GM19324 (cell line): ENCODE measurements at regions not wholly inside any gene's neighbourhood (a gene's known extent, or its start where the extent isn't known, plus 50 kb on each side); places are given as distances from the start of the nearest gene placed in this dataset.

Source experiments
- ATAC-seq: cut with Tn5 transposase; IDR thresholded peaks from one replicate; pipeline ENCODE4 v1.9.1; 2021; ENCODE audit warnings: mild to moderate bottlenecking, moderate library complexity; ENCODE audit not compliant: unreplicated experiment, low FRiP score

DNA sequence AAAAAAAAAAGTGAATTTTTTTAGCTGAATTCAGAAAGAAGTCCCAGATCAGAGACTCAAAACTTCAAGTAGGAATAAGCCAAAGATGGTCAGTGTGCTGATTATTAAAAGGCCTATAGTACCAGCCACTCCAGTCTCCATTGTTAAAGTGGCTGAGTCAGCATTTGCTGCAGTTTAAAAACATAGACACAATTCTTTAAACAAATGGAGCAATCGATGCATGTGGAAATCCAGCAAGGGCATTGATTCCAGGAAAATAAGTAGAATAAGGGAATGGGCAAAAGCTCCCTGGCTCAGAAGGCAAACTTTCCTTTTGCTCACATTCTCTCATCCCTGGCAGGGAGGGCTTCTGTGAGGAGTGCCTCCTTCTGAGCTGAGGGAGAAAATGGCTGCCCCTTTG is 317.6 kb downstream of the LRIG3 start:
- ATAC-seq = no peak

DNA sequence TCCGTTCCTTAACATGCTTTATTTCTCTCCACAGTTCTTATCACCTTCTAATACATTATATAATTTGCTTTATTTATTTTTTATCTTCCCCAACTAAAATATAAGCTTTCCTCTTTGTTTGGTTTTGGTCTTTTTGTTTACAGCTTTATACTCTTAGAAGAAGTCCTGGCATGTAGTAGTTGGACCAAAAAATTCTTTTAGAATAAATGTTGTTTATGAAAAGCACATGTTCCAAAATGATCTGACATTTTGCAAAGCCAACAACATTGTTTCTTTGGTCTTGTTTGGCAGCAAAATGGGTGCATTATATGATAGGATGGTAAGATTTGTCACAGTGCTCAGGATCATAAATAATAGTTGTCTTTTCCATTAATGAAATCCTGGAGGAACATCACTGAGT is 312.5 kb downstream of the LRIG3 start:
- ATAC-seq = no peak

DNA sequence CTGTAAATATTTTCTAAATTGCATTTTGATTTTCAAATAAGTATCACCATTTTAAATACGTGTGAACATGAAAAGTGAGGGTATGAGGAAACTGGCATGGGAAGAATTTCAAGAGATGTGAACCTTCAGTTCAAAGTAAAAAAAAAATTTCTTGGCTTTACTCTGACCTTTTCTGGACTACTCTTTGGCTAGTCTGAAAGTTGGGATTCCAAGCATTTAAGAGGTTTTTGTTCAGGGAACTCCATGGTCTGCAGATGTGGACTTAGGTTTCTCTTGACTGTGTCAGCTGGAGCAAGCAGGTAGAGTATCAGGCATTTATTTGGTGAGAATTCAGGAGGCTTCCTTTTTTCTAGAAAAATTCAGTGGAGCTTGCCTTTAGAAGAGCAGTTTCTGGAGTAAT is 311.6 kb downstream of the LRIG3 start:
- ATAC-seq = no peak

DNA sequence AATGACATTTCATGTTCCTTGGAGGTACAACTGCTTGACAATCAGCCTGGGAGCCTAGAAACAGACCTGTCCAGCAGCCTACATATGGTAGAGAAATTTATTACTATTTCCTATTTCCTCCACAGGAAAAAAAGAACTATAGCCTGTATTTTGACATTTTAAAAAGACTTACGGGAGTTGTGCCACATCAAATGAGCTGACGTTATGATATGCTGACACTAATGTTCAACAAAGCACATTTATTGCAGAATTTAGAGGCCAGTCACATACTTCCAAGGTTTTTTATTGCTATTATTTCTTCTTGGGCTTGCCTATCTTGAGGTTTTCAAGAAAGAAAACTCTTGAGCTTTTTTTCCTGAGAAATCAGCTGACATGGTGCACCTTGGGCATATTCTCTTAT is 305.3 kb downstream of the LRIG3 start:
- ATAC-seq = no peak

DNA sequence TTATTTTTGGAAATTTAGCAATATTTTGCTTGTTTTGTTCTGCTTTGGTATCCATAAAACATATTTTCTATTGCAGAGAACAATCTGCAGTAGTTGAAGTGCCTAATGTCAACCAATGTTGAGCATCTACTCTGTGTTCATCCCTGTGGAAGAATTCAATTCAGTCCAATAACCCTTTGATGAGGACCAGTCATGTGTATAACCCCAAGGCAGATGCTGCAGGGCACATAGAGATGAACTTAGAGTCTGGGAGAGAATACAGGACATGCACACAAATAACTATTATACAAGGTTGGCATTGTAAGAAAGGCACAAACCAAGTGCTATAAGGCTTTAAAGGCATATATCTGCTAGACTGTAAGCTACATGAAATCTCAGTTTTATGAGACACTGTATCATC is 304.7 kb downstream of the LRIG3 start:
- no peak for ATAC-seq

DNA sequence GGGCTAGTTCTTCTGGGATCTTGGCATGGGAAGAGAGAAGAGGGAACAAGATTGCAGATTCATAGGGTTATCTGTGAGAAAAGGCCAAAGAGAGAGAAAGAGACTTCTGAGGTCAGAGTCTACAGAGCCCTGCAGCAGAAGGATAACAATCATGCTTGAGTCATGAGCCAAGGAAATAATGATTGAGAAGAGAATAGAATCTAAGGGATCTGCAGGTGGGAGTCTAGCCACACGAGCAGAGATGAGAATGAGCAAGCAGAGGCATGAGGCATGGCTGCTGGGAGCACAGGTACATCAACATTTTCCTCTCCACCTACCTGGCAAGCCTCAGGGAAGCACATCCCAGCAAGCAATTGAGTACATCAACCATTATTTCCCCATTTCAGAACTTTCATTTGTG is 303.7 kb downstream of the LRIG3 start:
- no peak for ATAC-seq

DNA sequence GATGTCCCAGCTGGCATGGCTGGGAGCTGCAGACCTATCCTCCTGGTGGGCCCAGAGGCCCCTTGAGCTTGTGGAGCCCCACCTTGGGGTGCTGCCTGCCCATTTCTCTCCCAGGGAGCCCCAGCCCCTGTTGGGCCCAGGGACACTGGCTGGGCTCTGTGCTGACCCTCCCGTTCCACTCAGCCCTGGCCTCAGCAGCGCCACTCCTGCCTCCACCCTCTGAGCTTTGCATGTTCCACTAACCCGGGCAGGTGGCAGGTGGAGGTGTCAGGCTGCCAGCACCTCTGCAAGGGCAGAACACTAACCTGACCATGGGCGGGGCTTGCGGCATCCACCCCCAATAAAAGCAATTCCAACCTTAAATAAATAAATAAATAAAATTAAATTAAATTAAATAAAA is 299.2 kb downstream of the LRIG3 start:
- no peak for ATAC-seq

DNA sequence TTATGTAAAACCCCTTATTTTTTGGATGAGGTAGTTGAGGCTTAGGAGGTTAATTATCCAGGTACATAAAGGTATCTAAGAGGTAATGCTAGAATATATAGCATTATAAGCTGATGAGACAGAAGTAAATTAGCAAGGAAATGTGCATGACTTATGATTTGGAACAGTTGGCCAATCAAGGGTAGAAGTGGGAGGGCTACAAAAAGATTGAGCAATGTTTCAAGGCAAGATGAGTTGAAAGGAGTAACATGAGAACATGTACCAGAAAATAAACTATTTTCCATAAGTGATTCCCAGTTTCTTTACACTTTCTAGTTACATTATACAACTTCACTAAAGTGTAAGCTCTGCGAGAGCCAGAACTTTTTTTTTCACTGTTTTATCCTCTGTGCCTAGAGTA is 290.9 kb downstream of the LRIG3 start:
- no peak for ATAC-seq

DNA sequence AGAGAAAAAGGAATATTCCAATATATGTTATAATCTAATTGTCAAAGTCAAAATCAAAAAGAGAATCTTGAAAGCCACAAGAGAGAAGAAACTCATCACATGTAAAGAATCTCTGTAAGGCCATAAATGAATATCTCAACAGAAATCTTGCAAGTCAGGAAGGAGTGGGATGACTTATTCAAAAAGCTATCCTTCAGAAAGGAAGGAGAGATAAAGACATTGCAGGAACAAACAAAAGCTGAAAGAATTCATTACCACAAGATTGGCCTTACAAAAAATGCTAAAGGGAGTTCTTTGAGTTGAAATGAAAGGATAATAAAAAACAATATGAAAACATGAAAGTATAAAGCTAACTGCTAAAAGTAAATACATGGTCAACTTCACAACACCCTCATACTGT is 286.8 kb downstream of the LRIG3 start:
- ATAC-seq = no peak

DNA sequence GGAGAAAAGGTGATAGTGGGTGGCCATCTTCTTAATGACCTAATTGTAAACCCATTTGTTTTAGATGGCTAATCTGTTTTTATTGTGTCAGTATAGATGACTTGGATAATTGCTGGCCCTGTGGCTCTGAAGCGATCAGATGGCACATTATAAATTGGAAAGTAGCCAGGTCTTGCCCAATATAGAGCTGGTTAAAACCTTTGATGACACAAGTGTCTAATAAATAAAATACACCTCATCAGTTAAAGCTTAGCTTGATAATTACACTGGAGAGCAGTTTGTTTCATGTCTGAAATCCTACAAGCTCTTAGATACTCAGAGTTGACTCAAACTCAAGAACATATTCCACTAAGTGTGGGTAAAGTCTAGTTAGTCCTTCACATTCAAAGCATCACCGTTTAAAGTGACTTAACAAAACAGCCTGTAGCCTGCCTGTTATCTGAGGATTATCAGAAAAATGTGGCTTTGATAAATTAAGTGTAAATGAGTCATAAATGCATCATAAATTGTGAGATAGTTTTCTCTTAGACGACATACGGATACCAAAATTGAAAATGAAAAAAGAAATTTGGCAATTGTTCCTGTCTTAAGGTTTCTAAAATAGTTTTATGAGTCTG is 280.9 kb downstream of the LRIG3 start:
- ATAC-seq = no peak

DNA sequence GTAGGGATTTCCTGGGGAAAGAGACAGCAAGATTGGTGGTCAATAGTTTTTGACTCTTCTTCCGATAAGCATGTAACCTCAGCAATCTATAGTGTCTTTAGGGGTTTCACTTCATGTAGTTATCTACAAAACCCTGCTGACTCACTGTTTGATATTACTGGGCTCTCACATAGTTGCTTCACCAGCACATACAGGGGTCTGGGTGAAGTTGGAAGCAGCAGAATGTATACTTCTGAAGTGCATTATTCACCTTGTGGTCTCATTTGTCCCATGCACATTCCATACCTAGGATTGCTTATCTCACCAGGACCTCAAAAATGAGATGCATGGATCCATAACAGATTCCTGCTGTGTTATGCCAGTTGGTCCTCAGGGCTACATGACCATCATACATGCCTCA is 280.0 kb downstream of the LRIG3 start:
- no peak for ATAC-seq

DNA sequence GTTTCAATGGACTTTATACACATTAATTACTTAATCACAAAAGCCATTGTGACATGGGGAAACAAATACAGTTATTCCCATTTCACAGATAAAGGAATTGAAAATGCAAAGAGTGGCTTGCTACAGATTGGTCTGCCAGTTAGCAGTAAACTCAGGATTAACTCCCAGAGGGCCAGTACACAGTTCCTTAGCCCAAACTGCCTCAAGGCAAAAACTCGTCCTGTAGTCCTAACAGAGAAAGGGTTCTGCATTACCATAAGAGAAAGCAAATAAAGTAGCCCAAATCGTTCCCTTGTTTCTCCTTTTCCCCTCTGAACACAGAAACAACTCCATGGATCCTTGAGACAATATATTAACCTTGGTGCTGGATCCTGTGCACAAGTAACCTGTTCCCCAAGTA is 274.4 kb downstream of the LRIG3 start:
- no peak for ATAC-seq

DNA sequence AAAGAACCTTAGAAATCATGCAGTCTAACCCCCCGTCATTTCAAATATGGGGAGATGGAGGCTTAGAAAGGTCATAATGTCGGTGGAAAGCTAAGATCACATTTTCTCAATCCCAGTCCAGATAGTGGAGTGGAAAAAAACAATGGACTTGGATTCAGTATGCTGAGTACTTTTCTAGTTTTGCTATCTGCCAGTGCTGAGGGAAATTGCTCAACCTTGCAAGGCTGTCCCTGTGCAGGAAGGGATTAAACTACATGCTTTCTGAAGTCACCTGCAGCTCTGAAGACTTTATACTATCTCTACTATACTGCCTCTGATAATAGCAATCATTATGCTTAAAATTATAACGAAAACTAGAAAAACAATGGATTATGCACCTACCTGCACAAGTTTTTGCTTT is 272.8 kb downstream of the LRIG3 start:
- no peak for ATAC-seq

DNA sequence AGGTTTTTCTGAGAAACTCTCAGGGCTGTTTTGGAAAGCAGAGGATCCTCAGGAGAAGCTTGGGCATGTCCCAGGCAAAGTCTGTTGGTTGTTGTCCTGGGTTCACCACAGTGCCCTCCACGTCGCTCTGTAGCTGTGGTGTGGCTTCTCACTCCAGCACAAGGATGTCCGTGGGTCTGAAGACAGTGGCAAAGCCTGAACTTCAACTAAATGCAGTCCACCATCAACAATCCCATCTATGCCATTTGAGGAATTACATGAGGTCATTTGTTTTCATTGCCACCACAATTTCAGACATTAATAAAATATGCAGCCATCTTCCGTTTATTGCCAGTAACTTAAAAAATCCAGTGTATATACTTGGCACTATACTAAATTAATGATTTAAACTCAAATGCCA is 272.1 kb downstream of the LRIG3 start:
- ATAC-seq = no peak

DNA sequence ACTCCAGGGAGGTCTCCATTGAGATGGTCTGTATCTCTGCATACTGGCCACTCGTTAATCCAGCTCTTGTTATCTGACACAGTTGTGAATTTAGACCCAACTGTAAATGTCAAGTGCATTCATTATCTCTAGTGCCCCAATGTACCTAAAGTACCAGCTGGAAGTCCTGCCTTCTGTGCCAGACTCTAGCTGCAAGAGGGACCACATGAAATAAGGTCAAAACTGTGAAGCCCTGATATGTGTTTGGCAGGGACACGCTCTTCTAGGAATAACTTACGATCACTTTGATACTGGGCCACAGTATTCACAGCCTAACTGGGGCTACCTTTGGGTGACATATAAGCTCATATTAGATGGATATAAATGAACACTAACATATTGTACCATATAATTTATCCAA is 268.5 kb downstream of the LRIG3 start:
- no peak for ATAC-seq

DNA sequence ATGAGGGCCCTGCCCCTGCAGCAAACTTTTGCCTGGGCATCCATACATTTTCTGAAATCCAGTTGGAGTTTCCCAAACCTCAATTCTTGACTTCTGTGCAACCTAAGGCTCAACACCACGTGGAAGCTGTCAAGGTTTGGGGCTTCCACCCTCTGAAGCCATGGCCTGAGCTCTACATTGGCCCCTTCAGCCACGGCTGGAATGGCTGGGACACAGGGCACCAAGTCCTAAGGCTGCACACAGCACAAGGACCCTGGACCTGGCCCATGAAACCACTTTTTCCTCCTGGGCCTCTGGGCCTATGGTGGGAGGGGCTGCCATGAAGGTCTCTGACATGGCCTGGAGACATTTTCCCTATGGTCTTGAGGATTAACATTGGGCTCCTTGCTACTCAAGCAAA is 266.3 kb downstream of the LRIG3 start:
- no peak for ATAC-seq

DNA sequence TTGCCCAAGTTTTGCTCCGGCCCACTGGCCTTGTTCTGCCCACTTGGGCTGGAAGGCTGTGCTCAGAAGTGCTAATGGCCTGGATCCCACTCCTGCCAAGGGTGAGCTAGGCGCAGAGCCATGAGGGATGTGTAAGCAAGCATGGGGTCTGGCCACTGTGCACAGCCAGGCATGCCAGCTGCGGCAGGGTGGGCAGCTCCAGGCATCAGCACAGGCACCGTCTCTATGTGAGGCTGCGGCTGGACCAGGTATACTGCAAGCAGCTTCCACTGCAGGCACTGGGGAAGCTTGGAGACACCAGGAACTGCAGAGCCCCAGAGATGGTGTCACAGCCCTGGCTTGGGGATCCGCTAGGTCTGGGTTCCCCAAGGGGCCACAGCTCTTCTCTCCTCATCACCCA is 264.9 kb downstream of the LRIG3 start:
- no peak for ATAC-seq

DNA sequence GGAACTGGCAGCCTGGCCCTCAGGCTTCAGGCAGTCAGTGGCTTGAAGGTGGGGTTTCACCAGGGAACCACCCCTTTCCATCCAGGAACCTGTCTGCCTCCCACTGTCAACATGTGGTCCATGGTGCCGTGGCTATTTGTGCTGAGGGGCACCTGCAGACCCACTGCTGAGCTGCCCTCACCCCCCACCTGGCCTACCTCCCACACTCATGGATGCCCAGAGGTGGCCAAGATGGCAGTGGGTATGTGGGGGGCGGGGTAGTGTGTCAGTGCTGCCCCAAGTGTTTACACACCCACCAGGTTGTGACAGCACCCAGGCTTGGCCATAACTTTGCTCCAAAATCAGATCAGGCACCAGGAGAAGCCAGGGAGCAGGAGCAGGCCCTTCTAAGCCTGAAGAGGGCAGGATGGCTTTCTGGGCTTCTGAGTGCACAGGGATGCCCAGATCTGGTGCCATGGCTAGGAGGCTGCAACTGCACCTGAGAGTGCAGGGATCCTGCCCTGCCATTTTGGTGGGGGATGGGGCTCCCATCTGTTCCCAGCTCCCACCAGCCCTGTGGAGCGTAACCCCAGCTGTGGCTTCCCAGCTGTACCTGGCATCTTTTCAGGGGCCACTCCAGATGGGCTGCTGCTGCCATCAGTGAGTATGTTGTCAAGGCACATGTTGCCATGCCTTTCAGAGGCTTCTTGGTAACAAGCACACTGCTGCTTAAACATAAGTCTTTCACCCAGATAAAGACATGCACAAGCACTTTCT is 263.9 kb downstream of the LRIG3 start:
- no peak for ATAC-seq

DNA sequence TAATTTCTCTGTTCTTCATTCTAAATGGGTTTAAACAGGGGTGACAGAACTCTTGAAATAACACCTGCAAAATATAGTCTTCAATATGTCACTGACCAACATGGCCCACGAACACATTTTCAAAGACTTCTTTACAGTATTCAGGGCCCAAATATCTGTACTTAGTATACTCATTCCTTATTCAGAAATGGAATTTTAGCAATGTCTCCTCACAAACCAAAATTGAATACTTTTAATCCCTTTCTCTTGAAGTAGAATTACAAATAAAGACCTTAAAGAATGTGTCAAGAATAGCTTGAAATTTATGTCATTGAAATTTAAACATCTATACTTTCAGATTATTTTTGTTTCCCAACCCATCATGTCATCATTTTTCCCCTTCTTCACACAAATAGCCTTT is 263.1 kb downstream of the LRIG3 start:
- no peak for ATAC-seq

DNA sequence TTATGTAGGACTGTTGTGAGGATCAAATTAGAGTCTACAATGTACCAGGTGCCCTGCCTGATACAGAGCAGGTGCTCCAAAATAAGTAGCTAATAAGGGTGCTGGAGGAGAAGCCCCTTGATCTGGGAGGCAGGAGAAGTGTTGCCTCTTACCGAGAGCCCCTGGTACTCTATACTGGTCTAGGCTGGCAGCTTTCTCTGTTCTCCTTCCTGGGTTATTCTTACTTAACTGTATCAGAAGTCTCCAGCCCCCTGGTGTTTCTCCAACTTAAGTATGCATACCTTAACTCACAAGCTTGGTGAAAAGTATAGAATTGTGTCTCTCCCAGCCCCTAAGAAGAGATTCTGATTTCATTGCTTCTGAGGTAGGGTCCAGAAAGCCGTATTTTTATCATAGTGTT is 254.9 kb downstream of the LRIG3 start:
- no peak for ATAC-seq

DNA sequence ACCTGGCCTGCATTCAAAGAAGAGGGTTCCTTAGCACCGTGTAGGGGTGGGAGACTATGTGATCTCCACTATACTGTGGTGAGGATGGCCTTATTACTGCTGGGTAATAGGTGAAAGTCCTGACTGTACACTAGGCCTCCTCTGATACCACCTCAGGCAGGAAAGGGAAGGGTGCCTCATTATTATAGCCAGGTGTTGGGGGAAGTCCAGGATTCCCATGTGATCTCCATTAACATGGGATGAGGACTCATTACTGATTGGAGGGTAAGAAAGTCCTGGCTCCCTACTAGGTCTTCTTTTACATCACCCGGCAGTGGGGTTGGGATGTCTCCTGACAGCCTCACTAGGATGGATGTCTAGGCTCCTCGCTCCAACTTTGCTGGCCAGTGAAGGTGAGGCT is 252.1 kb downstream of the LRIG3 start:
- no peak for ATAC-seq

DNA sequence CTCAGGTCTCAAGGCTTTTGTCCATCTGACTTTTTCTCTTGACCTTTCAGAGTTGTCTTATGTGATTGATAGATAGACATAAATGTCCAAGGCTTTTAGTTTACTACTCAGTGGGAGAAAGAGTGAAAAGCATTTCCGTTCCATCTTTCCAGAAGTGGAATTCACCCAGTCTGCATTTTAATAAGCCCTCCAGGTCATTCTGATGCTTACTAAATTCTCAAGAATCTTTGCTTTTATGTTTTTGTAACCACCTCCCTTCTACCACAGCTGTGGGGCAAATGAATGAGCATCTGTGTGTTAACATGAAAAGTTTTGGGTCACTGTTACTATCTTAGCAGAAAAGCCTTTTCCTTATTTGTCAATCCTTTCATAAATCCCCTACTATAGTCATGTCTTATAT is 251.4 kb downstream of the LRIG3 start:
- no peak for ATAC-seq

DNA sequence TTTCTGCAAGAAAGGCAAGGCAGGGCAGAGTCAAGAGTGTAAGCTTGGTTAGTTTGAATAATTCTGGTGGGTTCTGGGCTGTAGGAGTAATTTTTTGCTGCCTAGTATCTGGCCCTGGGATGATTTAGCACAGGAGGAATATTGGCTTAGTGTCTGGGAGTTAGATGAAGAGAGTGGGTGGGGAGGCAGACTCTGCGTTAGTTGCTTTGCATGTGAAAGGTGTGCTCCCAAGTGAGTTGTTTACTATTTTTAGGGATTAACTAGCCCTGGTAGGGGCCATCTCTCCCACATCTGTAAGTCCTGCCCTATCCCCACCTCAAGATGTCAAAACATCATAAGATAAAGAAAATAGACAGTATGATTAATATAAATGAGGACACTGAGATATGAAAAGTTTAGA is 249.7 kb downstream of the LRIG3 start:
- no peak for ATAC-seq
